HEK293 (cell line): ENCODE measurements at regions not wholly inside any gene's neighbourhood (a gene's known extent, or its start where the extent isn't known, plus 50 kb on each side); places are given as distances from the start of the nearest gene placed in this dataset.

Source experiments
- CTCF ChIA-PET: fragments of 350-600 bp; formaldehyde crosslinking; extraction: SDS; loops from one replicate; lab custom pipeline; 2021; ENCODE audit warnings: antibody characterized with exemption; lab: Yijun Ruan, JAX
- POLR2A ChIA-PET: fragments of 300-600 bp; formaldehyde crosslinking; extraction: SDS; loops from one replicate; lab custom pipeline; 2020; ENCODE audit warnings: antibody characterized with exemption, inconsistent platforms; lab: Yijun Ruan, JAX
- H3K27ac ChIP-seq: fragments of 200-500 bp; sonication (Bioruptor generic); 2 replicates; pipeline ENCODE4 v1.5.1; 2014; ENCODE audit warnings: low read depth, low read length, control low read depth, inconsistent platforms; ENCODE audit errors: extremely low read depth
- H3K36me3 ChIP-seq, 2 experiments: fragments of 200-500 bp in 1 of 2; sonication (Bioruptor generic) in 1 of 2; 1 replicate in 1 of 2; 2 replicates in 1 of 2; pipeline ENCODE4 v1.5.1; 2014 to 2017; ENCODE audit warnings: inconsistent platforms in 2 of 2, low read length in 2 of 2; ENCODE audit not compliant: control insufficient read depth in 2 of 2, insufficient read depth in 1 of 2
- H3K4me1 ChIP-seq: fragments of 200-500 bp; sonication (Bioruptor generic); 2 replicates; pipeline ENCODE4 v1.5.1; 2014; ENCODE audit warnings: mild to moderate bottlenecking, low read length, inconsistent platforms; ENCODE audit not compliant: control insufficient read depth, insufficient read depth
- H3K4me3 ChIP-seq: 2 replicates; pipeline ENCODE4 v1.5.1; 2011; ENCODE audit warnings: low read depth, mild to moderate bottlenecking, control low read depth, low read length, moderate library complexity
- H3K9me3 ChIP-seq: fragments of 200-500 bp; sonication (Bioruptor generic); 2 replicates; pipeline ENCODE4 v1.5.1; 2014; ENCODE audit warnings: low read depth, low read length, inconsistent platforms; ENCODE audit not compliant: control insufficient read depth, insufficient read depth
- EGR2 ChIP-seq: fragments of 450-650 bp; formaldehyde crosslinking; IDR thresholded peaks from 2 replicates; pipeline ENCODE4 v1.5.1; 2016; ENCODE audit warnings: low read depth, missing biosample characterization, missing genetic modification characterization
- GFI1B ChIP-seq: fragments of 450-650 bp; formaldehyde crosslinking; IDR thresholded peaks from 2 replicates; pipeline ENCODE4 v1.5.1; 2016; ENCODE audit warnings: missing biosample characterization, missing genetic modification characterization
- GLI4 ChIP-seq: fragments of 450-650 bp; formaldehyde crosslinking; IDR thresholded peaks from 2 replicates; pipeline ENCODE4 v1.5.1; 2016; ENCODE audit warnings: missing biosample characterization, missing genetic modification characterization
- KLF7 ChIP-seq: fragments of 450-650 bp; formaldehyde crosslinking; IDR thresholded peaks from 2 replicates; pipeline ENCODE4 v1.5.1; 2016; ENCODE audit warnings: missing biosample characterization, missing genetic modification characterization, borderline replicate concordance
- PATZ1 ChIP-seq: fragments of 450-650 bp; formaldehyde crosslinking; IDR thresholded peaks from 2 replicates; pipeline ENCODE4 v1.5.1; 2016; ENCODE audit warnings: missing biosample characterization, missing genetic modification characterization
- PRDM2 ChIP-seq: fragments of 450-650 bp; formaldehyde crosslinking; IDR thresholded peaks from 2 replicates; pipeline ENCODE4 v1.5.1; 2016; ENCODE audit warnings: missing biosample characterization, missing genetic modification characterization, borderline replicate concordance
- SP7 ChIP-seq: fragments of 450-650 bp; formaldehyde crosslinking; IDR thresholded peaks from 2 replicates; pipeline ENCODE4 v1.5.1; 2016; ENCODE audit warnings: missing biosample characterization, missing genetic modification characterization
- ZEB2 ChIP-seq: fragments of 450-650 bp; formaldehyde crosslinking; IDR thresholded peaks from 2 replicates; pipeline ENCODE4 v1.5.1; 2016; ENCODE audit warnings: missing biosample characterization, missing genetic modification characterization
- ZNF114 ChIP-seq: fragments of 450-650 bp; formaldehyde crosslinking; IDR thresholded peaks from 2 replicates; pipeline ENCODE4 v1.5.0; 2017; ENCODE audit warnings: missing biosample characterization, missing genetic modification characterization
- ZNF324 ChIP-seq: fragments of 450-650 bp; formaldehyde crosslinking; IDR thresholded peaks from 2 replicates; pipeline ENCODE4 v1.5.1; 2016; ENCODE audit warnings: missing biosample characterization, missing genetic modification characterization
- ZNF558 ChIP-seq: fragments of 450-650 bp; formaldehyde crosslinking; IDR thresholded peaks from 2 replicates; pipeline ENCODE4 v1.5.1; 2016; ENCODE audit warnings: missing biosample characterization, missing genetic modification characterization
- TF ChIP-seq, protein P1 (sequence below): fragments of 450-650 bp; formaldehyde crosslinking; IDR thresholded peaks from 2 replicates; pipeline ENCODE4 v1.5.1; 2016; ENCODE audit warnings: missing biosample characterization, missing genetic modification characterization

GRCh38 chr1:72885841-72886240 is 603.5 kb upstream of the NEGR1 start (continued):
- no peak for TF ChIP-seq ZEB2 (tag by site-specific recombination)
- no peak for TF ChIP-seq ZNF558 (tag by site-specific recombination)
- no peak for TF ChIP-seq ZNF114 (tag by site-specific recombination)
- no peak for TF ChIP-seq PRDM2

- POLR2A ChIA-PET, result no interaction called here
- TF ChIP-seq GFI1B, result no peak
- Histone ChIP-seq H3K9me3 (no peaks in the 10 kb centered on the region), H3K4me1 (no peaks in the 10 kb centered on the region), H3K27ac (no peak overlapping the region), H3K36me3 (no peaks in the 10 kb centered on the region), H3K4me3 (no peak overlapping the region)
- CTCF ChIA-PET, result no interaction called here
Observed at GRCh38 chr1:72885017-72885416, 602.7 kb upstream of the NEGR1 start.

DNA sequence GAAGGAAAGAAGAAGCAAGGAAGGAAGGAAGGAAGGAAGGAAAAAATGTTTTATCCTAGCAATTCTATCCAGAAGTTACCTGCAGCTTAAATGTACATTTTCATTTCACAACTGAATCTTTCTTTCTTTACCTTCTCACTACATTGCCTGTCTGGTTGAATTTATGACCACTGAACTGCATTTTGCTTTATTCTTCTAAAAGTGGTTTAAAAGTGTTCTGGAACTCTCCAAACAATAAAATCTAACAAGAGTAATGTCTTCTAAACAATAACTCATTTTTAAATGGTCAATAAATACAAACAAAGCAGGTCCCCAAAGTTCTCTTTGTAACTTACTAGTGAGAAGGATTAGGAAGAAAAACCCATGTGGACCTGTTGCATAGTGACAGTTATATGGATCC is 587.5 kb upstream of the NEGR1 start:
- H3K4me1 ChIP-seq, result no peaks in the 10 kb centered on the region
- no peak for TF ChIP-seq SP7 (tag by site-specific recombination)
- TF ChIP-seq PATZ1 (tag by site-specific recombination), result no peak
- no peak for TF ChIP-seq GLI4 (tag by site-specific recombination)
- no peak for TF ChIP-seq KLF7
- TF ChIP-seq ZNF324 (tag by site-specific recombination), result no peak
- TF ChIP-seq, protein P1, sequence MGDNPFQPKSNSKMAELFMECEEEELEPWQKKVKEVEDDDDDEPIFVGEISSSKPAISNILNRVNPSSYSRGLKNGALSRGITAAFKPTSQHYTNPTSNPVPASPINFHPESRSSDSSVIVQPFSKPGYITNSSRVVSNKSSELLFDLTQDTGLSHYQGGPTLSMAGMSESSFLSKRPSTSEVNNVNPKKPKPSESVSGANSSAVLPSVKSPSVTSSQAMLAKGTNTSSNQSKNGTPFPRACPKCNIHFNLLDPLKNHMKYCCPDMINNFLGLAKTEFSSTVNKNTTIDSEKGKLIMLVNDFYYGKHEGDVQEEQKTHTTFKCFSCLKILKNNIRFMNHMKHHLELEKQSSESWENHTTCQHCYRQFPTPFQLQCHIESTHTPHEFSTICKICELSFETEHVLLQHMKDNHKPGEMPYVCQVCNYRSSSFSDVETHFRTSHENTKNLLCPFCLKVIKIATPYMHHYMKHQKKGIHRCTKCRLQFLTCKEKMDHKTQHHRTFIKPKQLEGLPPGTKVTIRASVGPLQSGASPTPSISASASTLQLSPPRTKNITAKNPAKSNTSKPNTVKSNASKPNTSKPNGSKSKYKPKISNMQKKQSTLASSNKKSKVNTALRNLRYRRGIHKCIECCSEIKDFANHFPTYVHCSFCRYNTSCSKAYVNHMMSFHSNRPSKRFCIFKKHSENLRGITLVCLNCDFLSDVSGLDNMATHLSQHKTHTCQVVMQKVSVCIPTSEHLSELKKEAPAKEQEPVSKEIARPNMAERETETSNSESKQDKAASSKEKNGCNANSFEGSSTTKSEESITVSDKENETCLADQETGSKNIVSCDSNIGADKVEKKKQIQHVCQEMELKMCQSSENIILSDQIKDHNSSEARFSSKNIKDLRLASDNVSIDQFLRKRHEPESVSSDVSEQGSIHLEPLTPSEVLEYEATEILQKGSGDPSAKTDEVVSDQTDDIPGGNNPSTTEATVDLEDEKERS (tag by site-specific recombination), result no peak
- TF ChIP-seq EGR2 (tag by site-specific recombination), result no peak
- H3K4me3 ChIP-seq, result no peak overlapping the region
- ChIA-PET CTCF (no interaction called here), POLR2A (no interaction called here)
- H3K9me3 ChIP-seq, result no peaks in the 10 kb centered on the region
- H3K27ac ChIP-seq, result no peak overlapping the region
- no peaks in the 10 kb centered on the region for H3K36me3 ChIP-seq
